SK-N-SH treated with all-trans-retinoic acid at 6 μM for 48 hours (cell line): ENCODE measurements at regions not wholly inside any gene's neighbourhood (a gene's known extent, or its start where the extent isn't known, plus 50 kb on each side); places are given as distances from the start of the nearest gene placed in this dataset.

Experiments used
- GLIS3 ChIP-seq: fragments of 250-450 bp; sonication (Bioruptor Pico); IDR thresholded peaks from 2 replicates; pipeline ENCODE4 v1.5.0; 2020; ENCODE audit warnings: mild to moderate bottlenecking, moderate library complexity
- PATZ1 ChIP-seq: fragments of 250-450 bp; sonication (Bioruptor Pico); IDR thresholded peaks from 2 replicates; pipeline ENCODE4 v1.8.0; 2020; ENCODE audit warnings: mild to moderate bottlenecking, moderate library complexity, borderline replicate concordance

GRCh38 chr16:17532338-17532995 is 61.7 kb upstream of the XYLT1 start:
- TF ChIP-seq PATZ1 (no peak), GLIS3 (CRISPR knock-in tag) (no peak)
